Retinal pigment epithelial cell (primary cell): ENCODE measurements at regions not wholly inside any gene's neighbourhood (a gene's known extent, or its start where the extent isn't known, plus 50 kb on each side); places are given as distances from the start of the nearest gene placed in this dataset.

Experiments
- DNase-seq: peaks from one replicate; pipeline ENCODE4 v3.0.0-alpha.2; 2010; ENCODE audit warnings: low read depth
- H3K4me3 ChIP-seq: 2 replicates; pipeline ENCODE4 v1.5.1; 2011; ENCODE audit warnings: mild to moderate bottlenecking, low read length, control low read depth, moderate library complexity
- TF ChIP-seq, protein P1 (sequence below): conservative IDR thresholded peaks from 2 replicates; pipeline ENCODE4 v1.5.1; 2011; ENCODE audit warnings: low read depth, low read length, control low read depth, inconsistent platforms

DNA sequence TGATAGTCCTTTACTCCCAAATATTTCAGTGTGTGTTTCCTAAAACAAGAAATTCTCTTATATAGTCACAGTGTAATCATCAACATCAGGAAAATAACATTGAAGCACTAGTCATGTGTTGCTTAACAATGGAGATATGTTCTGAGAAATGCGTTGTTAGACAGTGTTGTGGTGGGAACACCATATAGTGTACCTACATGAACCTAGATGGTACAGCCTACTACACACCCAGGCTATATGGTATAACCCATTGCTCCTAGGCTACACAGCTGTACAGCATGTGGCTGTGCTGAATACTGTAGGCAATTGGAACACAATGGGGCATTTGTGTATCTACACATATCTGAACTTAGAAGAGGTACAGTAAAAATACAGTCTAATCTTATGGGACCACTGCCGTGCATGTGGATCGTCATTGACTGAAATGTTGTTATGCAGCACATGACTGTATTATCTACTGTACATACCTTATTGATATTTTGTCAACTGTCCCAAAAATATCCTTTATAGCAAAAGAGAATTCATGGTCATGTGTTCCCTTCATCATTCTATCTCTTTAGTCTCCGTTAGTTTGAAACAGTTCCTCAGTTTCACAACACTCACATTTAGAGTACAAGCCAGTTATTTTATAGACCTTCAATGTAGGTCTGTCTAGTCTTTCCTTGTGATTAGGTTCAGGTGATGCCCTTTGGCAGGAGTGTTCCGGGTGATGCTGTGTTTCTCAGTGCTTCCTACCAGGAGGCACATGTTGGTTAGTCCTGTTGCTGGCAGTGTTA is 109.7 kb downstream of the SLC25A47 start:
- no peak for DNase-seq
- TF ChIP-seq, protein P1, sequence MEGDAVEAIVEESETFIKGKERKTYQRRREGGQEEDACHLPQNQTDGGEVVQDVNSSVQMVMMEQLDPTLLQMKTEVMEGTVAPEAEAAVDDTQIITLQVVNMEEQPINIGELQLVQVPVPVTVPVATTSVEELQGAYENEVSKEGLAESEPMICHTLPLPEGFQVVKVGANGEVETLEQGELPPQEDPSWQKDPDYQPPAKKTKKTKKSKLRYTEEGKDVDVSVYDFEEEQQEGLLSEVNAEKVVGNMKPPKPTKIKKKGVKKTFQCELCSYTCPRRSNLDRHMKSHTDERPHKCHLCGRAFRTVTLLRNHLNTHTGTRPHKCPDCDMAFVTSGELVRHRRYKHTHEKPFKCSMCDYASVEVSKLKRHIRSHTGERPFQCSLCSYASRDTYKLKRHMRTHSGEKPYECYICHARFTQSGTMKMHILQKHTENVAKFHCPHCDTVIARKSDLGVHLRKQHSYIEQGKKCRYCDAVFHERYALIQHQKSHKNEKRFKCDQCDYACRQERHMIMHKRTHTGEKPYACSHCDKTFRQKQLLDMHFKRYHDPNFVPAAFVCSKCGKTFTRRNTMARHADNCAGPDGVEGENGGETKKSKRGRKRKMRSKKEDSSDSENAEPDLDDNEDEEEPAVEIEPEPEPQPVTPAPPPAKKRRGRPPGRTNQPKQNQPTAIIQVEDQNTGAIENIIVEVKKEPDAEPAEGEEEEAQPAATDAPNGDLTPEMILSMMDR = no peak
- no peak overlapping the region for H3K4me3 ChIP-seq

DNA sequence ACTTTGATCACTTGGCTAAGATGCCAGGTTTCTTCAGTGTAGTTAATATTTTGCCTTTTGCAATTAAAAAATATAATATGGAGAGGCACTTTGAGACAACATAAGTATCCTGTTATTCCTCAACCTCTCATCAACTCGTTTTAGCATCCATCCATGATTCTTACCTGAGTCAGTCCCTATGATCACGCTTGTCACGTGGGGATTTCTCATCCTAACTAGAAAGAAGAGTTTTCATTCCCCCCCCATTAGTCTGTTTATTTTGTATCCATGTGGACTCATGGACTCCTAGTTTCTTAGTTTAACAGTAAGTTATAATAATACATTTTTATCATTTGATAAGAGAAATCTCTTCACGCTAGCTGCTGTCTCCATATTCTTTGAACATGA is 110.3 kb downstream of the SLC25A47 start:
- TF ChIP-seq, protein P1 = no peak
- no peak for DNase-seq
- no peak overlapping the region for H3K4me3 ChIP-seq

DNA sequence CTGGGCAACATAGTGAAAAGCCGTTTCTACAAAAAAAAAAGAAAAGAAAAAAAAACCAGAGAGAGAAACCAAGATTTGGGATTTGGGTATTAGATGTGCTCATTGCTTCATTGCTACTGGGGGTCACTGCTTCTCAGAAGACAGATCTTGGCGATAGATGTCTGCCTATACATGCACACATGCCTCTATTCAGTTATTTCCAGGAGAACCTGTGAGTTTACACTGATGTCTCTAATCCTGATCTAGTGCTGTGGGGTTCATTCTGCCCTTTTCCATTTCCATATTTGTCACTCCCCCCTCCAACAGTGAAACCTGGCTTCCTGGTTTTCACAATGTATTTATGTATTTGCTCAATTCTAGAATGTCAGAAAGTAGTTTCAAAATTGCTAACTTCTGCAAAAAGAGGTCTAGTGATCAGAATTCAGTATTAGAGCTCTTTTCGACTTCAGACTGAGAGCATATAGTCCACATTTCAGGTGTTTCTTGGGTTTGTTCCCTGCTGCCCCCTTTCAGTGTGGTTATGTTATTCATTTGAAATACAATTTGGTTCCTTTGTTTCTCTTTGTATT is 111.0 kb downstream of the SLC25A47 start:
- TF ChIP-seq, protein P1 = no peak
- H3K4me3 ChIP-seq = no peak overlapping the region
- DNase-seq = no peak

DNA sequence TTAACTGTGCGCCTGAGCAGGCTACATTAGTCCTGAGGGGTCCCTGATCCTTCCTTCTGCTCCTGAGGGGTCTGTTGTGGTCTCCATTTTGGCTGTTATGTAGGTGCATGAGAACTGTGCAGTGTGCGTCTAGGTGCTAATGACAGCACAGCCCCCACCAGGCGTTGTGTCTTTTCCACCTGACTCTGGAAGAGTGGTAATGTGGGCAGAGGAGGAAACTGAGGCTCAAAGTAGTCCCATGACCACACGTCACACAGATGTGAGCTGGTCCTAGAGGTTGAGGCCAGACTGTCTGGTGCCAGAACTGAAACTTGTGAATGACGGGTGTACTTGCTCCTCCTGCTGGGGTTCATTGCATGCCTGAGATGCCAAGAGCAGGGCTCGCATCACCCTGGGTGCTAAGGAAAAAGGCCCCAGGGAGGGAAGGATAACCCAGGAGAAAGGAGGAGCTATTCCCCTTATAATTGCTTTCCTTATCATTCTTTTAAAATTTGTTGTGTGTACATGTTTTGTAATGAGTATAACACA is 111.8 kb downstream of the SLC25A47 start:
- DNase-seq = no peak
- H3K4me3 ChIP-seq = no peak overlapping the region
- TF ChIP-seq, protein P1 = peak; percentile 2

DNA sequence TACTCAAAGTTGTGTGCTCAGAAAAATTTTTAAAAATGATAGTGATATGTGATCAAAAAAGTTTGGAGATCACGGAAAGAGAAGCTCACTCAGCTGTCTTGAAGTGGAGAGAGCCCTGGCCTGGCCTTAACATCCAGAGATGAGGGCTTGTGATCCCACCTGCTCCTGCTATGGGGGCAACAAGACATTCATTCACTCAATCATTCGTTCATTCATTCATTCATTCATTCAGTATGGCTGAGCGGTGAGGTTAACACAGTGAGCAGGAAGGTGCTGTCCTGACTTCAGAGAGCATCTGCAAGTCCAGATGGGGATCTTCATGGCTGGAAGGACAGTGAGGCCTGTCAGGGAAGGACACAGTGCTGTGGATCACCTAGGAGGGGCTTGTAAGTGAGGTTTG is 112.3 kb downstream of the SLC25A47 start:
- DNase-seq = no peak
- TF ChIP-seq, protein P1 = no peak

DNA sequence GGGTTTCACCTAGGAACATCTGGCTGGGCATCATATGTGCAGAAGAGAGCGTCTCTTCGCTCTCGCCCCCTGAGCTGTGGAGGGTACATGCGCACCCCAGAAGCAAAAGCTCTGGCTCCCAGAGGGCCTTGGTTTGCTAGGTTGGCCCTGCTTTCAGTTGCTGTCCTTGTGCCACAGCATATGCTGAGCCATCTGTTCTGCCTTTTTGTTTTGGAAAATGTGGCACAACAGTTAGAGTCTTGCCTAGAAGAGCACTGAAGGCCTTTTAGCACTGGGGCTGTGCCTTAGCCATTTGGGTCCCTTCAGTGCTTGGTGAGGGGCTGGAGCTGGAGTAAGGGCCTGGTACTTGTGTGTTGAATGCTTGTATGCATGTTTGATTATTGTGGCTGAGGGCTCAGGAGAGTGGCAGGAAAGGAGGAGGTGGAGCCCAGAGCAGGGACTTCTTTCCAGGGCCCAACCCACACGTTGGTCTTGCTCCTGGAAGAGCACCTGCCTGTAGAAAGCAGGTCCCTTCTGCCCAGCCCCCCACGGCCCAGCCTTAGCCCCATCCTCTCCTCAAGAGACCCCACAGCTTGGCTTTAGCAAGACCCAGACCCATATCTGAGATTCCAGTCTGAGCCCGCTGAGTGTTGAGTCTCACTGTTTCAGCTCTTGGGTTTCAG is 113.7 kb downstream of the SLC25A47 start:
- TF ChIP-seq, protein P1 = no peak
- no peak overlapping the region for H3K4me3 ChIP-seq
- no peak for DNase-seq

More for the DNA sequence above, 112.3 kb downstream of the SLC25A47 start:
- no peak overlapping the region for H3K4me3 ChIP-seq
